Sigmoid colon (tissue), 4 donors: ENCODE measurements at regions not wholly inside any gene's neighbourhood (a gene's known extent, or its start where the extent isn't known, plus 50 kb on each side); places are given as distances from the start of the nearest gene placed in this dataset.
"Not testable (repeated sequence)": the region's sequence is repeated elsewhere in the genome, so short reads cannot be mapped to it uniquely, and the experiment has no call there.

Experiments used
- CTCF ChIP-seq, 4 experiments: fragments of 450-650 bp in 3 of 4; fragments of 200-600 bp in 1 of 4; IDR thresholded peaks; one replicate each; pipeline ENCODE4 v1.5.1; 2016 to 2019; ENCODE audit warnings: antibody characterized with exemption in 4 of 4, mild to moderate bottlenecking in 3 of 4, moderate library complexity in 2 of 4
- POLR2A ChIP-seq, 2 donors: fragments of 450-650 bp; IDR thresholded peaks; one replicate each; pipeline ENCODE4 v1.6.1; 2016; ENCODE audit warnings: antibody characterized with exemption in 2 of 2, mild to moderate bottlenecking in 2 of 2, moderate library complexity in 2 of 2
- POLR2AphosphoS5 ChIP-seq, 4 donors: sonication (generic); formaldehyde crosslinking; IDR thresholded peaks; one replicate each; pipeline ENCODE4 v1.6.1; 2017; ENCODE audit warnings: antibody characterized with exemption in 4 of 4

GRCh38 chr2:129833465-129833864, 146.0 kb upstream of the RAB6C start:
- TF ChIP-seq CTCF, POLR2AphosphoS5, POLR2A (IDR thresholded peaks at IDR 0.05): not testable (repeated sequence)
